Keratinocyte (primary cell): ENCODE measurements at regions not wholly inside any gene's neighbourhood (a gene's known extent, or its start where the extent isn't known, plus 50 kb on each side); places are given as distances from the start of the nearest gene placed in this dataset.

ENCODE experiments used
- DNase-seq: peaks from one replicate; pipeline ENCODE4 v3.0.0-alpha.2; 2011; ENCODE audit warnings: low read depth, missing footprints, low spot score
- FAIRE-seq: peaks from 2 replicates; lab custom pipeline; 2011; peaks lifted over from hg19 to GRCh38; lab: Jason Lieb, UNC
- H2AFZ ChIP-seq: 2 replicates; pipeline ENCODE4 v1.6.0; 2012; ENCODE audit warnings: low read length, control low read depth, inconsistent platforms; ENCODE audit not compliant: control insufficient read depth
- H3K27ac ChIP-seq: 2 replicates; pipeline ENCODE4 v1.5.1; 2011; ENCODE audit warnings: low read length; ENCODE audit not compliant: control insufficient read depth, insufficient read depth
- H3K27me3 ChIP-seq: 3 replicates; pipeline ENCODE4 v1.6.0; 2011; ENCODE audit warnings: low read length; ENCODE audit not compliant: control insufficient read depth, insufficient read depth; ENCODE audit errors: extremely low read depth
- H3K36me3 ChIP-seq, 2 experiments: 2 replicates in 1 of 2; 3 replicates in 1 of 2; pipeline ENCODE4 v1.5.1; 2011; ENCODE audit warnings: low read length in 2 of 2, mild to moderate bottlenecking in 1 of 2; ENCODE audit not compliant: control insufficient read depth in 2 of 2, insufficient read depth in 2 of 2; ENCODE audit errors: extremely low read depth in 1 of 2
- H3K4me1 ChIP-seq: 3 replicates; pipeline ENCODE4 v1.5.1; 2011; ENCODE audit warnings: low read length; ENCODE audit not compliant: control insufficient read depth, insufficient read depth; ENCODE audit errors: extremely low read depth
- H3K4me2 ChIP-seq: 3 replicates; pipeline ENCODE4 v1.6.0; 2011; ENCODE audit warnings: low read depth, low read length; ENCODE audit not compliant: control insufficient read depth, insufficient read depth; ENCODE audit errors: extremely low read depth
- H3K4me3 ChIP-seq, 3 experiments: fragments of 200-600 bp in 1 of 3; sonication (generic) in 1 of 3; 2 replicates in 2 of 3; 3 replicates in 1 of 3; pipeline ENCODE4 v1.5.1; 2011 to 2016; ENCODE audit warnings: low read length in 3 of 3, mild to moderate bottlenecking in 3 of 3, control low read depth in 2 of 3, inconsistent platforms in 1 of 3, low read depth in 1 of 3, mixed read lengths in 1 of 3, mixed run types in 1 of 3, moderate library complexity in 1 of 3; ENCODE audit not compliant: control insufficient read depth in 2 of 3, insufficient read depth in 2 of 3; ENCODE audit errors: extremely low read depth in 1 of 3
- H3K79me2 ChIP-seq: 2 replicates; pipeline ENCODE4 v1.6.0; 2012; ENCODE audit warnings: low read length; ENCODE audit not compliant: control insufficient read depth, insufficient read depth
- H3K9ac ChIP-seq: 3 replicates; pipeline ENCODE4 v1.6.0; 2011; ENCODE audit warnings: low read length; ENCODE audit not compliant: control insufficient read depth, insufficient read depth; ENCODE audit errors: extremely low read depth
- H3K9me1 ChIP-seq: 3 replicates; pipeline ENCODE4 v1.6.0; 2011; ENCODE audit warnings: low read length; ENCODE audit not compliant: control insufficient read depth, insufficient read depth; ENCODE audit errors: extremely low read depth
- H3K9me3 ChIP-seq: 2 replicates; pipeline ENCODE4 v1.5.1; 2012; ENCODE audit warnings: low read depth, low read length; ENCODE audit not compliant: control insufficient read depth
- H4K20me1 ChIP-seq: 3 replicates; pipeline ENCODE4 v1.6.0; 2011; ENCODE audit warnings: low read length; ENCODE audit not compliant: control insufficient read depth, insufficient read depth; ENCODE audit errors: extremely low read depth
- EZH2 ChIP-seq: IDR thresholded peaks from one replicate; pipeline ENCODE4 v1.6.1; 2012; ENCODE audit warnings: inconsistent platforms, mild to moderate bottlenecking, low read length, moderate library complexity
- dilution Hi-C: fragments of 300-500 bp; cut with MboI; formaldehyde crosslinking; loops from one replicate; pipeline ENCODE4 v1.7.0; 2020; ENCODE audit warnings: low sequenced_read_pairs; ENCODE audit not compliant: extremely low pct_ligation_motif_present
- TF ChIP-seq, protein P1 (sequence below), 3 experiments: IDR thresholded peaks in 1 of 3; conservative IDR thresholded peaks in 1 of 3; optimal IDR thresholded peaks in 1 of 3; 2 replicates in 2 of 3; 3 replicates in 1 of 3; pipeline versions ENCODE3 to v1.5.1; 2011; ENCODE audit warnings: low read length in 3 of 3, mild to moderate bottlenecking in 3 of 3, moderate library complexity in 2 of 3, control low read depth in 1 of 3, inconsistent platforms in 1 of 3; ENCODE audit not compliant: insufficient read depth in 2 of 3; ENCODE audit errors: extremely low read depth in 1 of 3

GRCh38 chr5:2129568-2130272 lies 247.0 kb upstream of the IRX4 start:
- H3K4me3 ChIP-seq, result no peak overlapping the region
- FAIRE-seq (no peak), DNase-seq (no peak)
- H3K9ac ChIP-seq, result no peak overlapping the region
- peaks cover 2% of the 10 kb centered on the region for H3K9me3 ChIP-seq
- no peak overlapping the region for H3K4me2 ChIP-seq
- H3K9me1 ChIP-seq, result no peaks in the 10 kb centered on the region
- no peak overlapping the region for H2AFZ ChIP-seq
- dilution Hi-C loops, result no loop called here
- H3K27ac ChIP-seq, result no peak overlapping the region
- no peaks in the 10 kb centered on the region for H3K4me1 ChIP-seq
- H3K79me2 ChIP-seq, result no peaks in the 10 kb centered on the region
- H3K36me3 ChIP-seq, result no peaks in the 10 kb centered on the region
- TF ChIP-seq EZH2, result no peak
- TF ChIP-seq, protein P1, sequence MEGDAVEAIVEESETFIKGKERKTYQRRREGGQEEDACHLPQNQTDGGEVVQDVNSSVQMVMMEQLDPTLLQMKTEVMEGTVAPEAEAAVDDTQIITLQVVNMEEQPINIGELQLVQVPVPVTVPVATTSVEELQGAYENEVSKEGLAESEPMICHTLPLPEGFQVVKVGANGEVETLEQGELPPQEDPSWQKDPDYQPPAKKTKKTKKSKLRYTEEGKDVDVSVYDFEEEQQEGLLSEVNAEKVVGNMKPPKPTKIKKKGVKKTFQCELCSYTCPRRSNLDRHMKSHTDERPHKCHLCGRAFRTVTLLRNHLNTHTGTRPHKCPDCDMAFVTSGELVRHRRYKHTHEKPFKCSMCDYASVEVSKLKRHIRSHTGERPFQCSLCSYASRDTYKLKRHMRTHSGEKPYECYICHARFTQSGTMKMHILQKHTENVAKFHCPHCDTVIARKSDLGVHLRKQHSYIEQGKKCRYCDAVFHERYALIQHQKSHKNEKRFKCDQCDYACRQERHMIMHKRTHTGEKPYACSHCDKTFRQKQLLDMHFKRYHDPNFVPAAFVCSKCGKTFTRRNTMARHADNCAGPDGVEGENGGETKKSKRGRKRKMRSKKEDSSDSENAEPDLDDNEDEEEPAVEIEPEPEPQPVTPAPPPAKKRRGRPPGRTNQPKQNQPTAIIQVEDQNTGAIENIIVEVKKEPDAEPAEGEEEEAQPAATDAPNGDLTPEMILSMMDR (optimal IDR thresholded peaks at IDR 0.05 in 1 of 3, IDR thresholded peaks at IDR 0.05 in 1 of 3, conservative IDR thresholded peaks at IDR 0.05 in 1 of 3; ENCODE audit: extremely low read depth in 1 of 3, insufficient read depth in 2 of 3, low read length in 3 of 3), result no peak
- no peaks in the 10 kb centered on the region for H4K20me1 ChIP-seq
- no peaks in the 10 kb centered on the region for H3K27me3 ChIP-seq

- no peak overlapping the region for H3K27ac ChIP-seq
- H2AFZ ChIP-seq, result no peak overlapping the region
- TF ChIP-seq EZH2, result no peak
- TF ChIP-seq, protein P1 (optimal IDR thresholded peaks at IDR 0.05 in 1 of 3, IDR thresholded peaks at IDR 0.05 in 1 of 3, conservative IDR thresholded peaks at IDR 0.05 in 1 of 3; ENCODE audit: extremely low read depth in 1 of 3, insufficient read depth in 2 of 3, low read length in 3 of 3), result no peak
- H4K20me1 ChIP-seq, result no peaks in the 10 kb centered on the region
- H3K9me3 ChIP-seq, result peaks cover 2% of the 10 kb centered on the region
- H3K27me3 ChIP-seq, result no peaks in the 10 kb centered on the region
- FAIRE-seq (no peak), DNase-seq (no peak)
- H3K4me1 ChIP-seq, result no peaks in the 10 kb centered on the region
- H3K4me2 ChIP-seq, result no peak overlapping the region
- no peaks in the 10 kb centered on the region for H3K9me1 ChIP-seq
- H3K4me3 ChIP-seq, result no peak overlapping the region
- dilution Hi-C loops, result no loop called here
- H3K9ac ChIP-seq, result no peak overlapping the region
- H3K79me2 ChIP-seq, result no peaks in the 10 kb centered on the region
- H3K36me3 ChIP-seq, result no peaks in the 10 kb centered on the region
These were observed 246.1 kb upstream of the IRX4 start for GRCh38 chr5:2128686-2129355.
